Uterus (tissue), 2 donors: ENCODE measurements at regions not wholly inside any gene's neighbourhood (a gene's known extent, or its start where the extent isn't known, plus 50 kb on each side); places are given as distances from the start of the nearest gene placed in this dataset.

Experiments
- POLR2A ChIP-seq, 2 donors: fragments of 450-650 bp; IDR thresholded peaks; one replicate each; pipeline ENCODE4 v1.6.1; 2016; ENCODE audit warnings: antibody characterized with exemption in 2 of 2, mild to moderate bottlenecking in 1 of 2, moderate library complexity in 1 of 2
- TF ChIP-seq, protein P1 (sequence below), 4 experiments: fragments of 200-600 bp in 2 of 4; fragments of 450-650 bp in 2 of 4; sonication (generic) in 2 of 4; IDR thresholded peaks; one replicate each; pipeline ENCODE4 v1.5.1; 2016 to 2019; ENCODE audit warnings: antibody characterized with exemption in 4 of 4, mild to moderate bottlenecking in 2 of 4, moderate library complexity in 1 of 4

DNA sequence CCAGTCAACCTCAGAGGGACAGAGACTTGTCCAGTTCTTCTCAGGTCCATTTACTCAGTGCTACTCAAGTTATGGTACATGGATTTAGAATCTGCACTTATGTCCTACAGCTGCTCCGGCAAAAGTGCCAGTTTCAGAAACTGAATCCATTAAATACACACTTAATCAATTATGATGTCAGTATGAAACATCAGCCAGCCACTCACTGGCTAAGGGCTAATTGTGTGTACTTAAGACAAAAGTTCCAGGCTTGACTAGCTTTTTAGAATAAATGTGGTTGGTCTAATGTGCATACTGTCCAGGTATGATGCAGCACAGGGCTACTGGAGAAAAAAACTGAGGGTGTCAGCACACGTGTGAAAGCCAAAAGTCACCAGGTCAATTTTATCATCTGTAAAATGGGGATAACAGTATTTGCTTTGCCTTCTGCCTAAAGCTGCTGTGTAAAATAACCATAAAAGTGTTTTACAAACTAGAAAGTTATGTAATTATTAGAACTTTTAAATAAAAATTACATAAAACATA is 55.4 kb upstream of the CYP2D6 start:
- TF ChIP-seq, protein P1, sequence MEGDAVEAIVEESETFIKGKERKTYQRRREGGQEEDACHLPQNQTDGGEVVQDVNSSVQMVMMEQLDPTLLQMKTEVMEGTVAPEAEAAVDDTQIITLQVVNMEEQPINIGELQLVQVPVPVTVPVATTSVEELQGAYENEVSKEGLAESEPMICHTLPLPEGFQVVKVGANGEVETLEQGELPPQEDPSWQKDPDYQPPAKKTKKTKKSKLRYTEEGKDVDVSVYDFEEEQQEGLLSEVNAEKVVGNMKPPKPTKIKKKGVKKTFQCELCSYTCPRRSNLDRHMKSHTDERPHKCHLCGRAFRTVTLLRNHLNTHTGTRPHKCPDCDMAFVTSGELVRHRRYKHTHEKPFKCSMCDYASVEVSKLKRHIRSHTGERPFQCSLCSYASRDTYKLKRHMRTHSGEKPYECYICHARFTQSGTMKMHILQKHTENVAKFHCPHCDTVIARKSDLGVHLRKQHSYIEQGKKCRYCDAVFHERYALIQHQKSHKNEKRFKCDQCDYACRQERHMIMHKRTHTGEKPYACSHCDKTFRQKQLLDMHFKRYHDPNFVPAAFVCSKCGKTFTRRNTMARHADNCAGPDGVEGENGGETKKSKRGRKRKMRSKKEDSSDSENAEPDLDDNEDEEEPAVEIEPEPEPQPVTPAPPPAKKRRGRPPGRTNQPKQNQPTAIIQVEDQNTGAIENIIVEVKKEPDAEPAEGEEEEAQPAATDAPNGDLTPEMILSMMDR (IDR thresholded peaks at IDR 0.05) = no peak
- TF ChIP-seq POLR2A (IDR thresholded peaks at IDR 0.05) = no peak
